HepG2 (cell line): ENCODE measurements at regions not wholly inside any gene's neighbourhood (a gene's known extent, or its start where the extent isn't known, plus 50 kb on each side); places are given as distances from the start of the nearest gene placed in this dataset.

Source experiments
- CC2D1A ChIP-seq: sonication (generic); formaldehyde crosslinking; IDR thresholded peaks from 2 replicates; pipeline ENCODE4 v1.8.1; 2023; ENCODE audit warnings: mild to moderate bottlenecking, missing genetic modification reagents
- DPF2 ChIP-seq: sonication (generic); formaldehyde crosslinking; IDR thresholded peaks from 2 replicates; pipeline ENCODE4 v1.4.0; 2020; ENCODE audit warnings: mild to moderate bottlenecking, low read depth, missing genetic modification reagents, borderline replicate concordance
- HDAC2 ChIP-seq: sonication (generic); formaldehyde crosslinking; IDR thresholded peaks from 2 replicates; pipeline ENCODE4 v1.4.0; 2020; ENCODE audit warnings: missing genetic modification reagents
- HHEX ChIP-seq: IDR thresholded peaks from 2 replicates; pipeline ENCODE4 v1.6.1; 2016; ENCODE audit warnings: control low read depth
- HNF4A ChIP-seq: sonication (generic); formaldehyde crosslinking; IDR thresholded peaks from 2 replicates; pipeline ENCODE4 v1.4.0; 2020; ENCODE audit warnings: missing genetic modification reagents
- HOXA3 ChIP-seq: sonication (generic); formaldehyde crosslinking; IDR thresholded peaks from 2 replicates; pipeline ENCODE4 v1.5.0; 2020; ENCODE audit warnings: missing genetic modification reagents
- KDM5B ChIP-seq: sonication (generic); formaldehyde crosslinking; IDR thresholded peaks from 2 replicates; pipeline ENCODE4 v1.4.0; 2020; ENCODE audit warnings: missing genetic modification reagents, mild to moderate bottlenecking, borderline replicate concordance
- NRL ChIP-seq: sonication (generic); formaldehyde crosslinking; IDR thresholded peaks from 2 replicates; pipeline ENCODE4 v1.5.0; 2020; ENCODE audit warnings: missing genetic modification reagents, mild to moderate bottlenecking, moderate library complexity, borderline replicate concordance
- PCBP2 ChIP-seq: fragments of 200-400 bp; formaldehyde crosslinking; optimal IDR thresholded peaks from 2 replicates; pipeline ENCODE3; 2018; ENCODE audit warnings: low read length, low read depth; ENCODE audit not compliant: poor library complexity, severe bottlenecking
- RARG ChIP-seq: sonication (generic); formaldehyde crosslinking; IDR thresholded peaks from 2 replicates; pipeline ENCODE4 v1.4.0; 2020; ENCODE audit warnings: low read depth, mild to moderate bottlenecking, missing genetic modification reagents
- SMYD3 ChIP-seq: sonication (generic); formaldehyde crosslinking; IDR thresholded peaks from 2 replicates; pipeline ENCODE4 v1.8.1; 2023; ENCODE audit warnings: mild to moderate bottlenecking, missing genetic modification reagents
- TBP ChIP-seq: sonication (generic); formaldehyde crosslinking; IDR thresholded peaks from 2 replicates; pipeline ENCODE4 v1.5.0; 2020; ENCODE audit warnings: missing genetic modification reagents
- TBX2 ChIP-seq: sonication (generic); formaldehyde crosslinking; IDR thresholded peaks from 2 replicates; pipeline ENCODE4 v1.5.0; 2020; ENCODE audit warnings: missing genetic modification reagents, mild to moderate bottlenecking, borderline replicate concordance
- ZC3H13 ChIP-seq: sonication (generic); formaldehyde crosslinking; IDR thresholded peaks from 2 replicates; pipeline ENCODE4 v1.8.1; 2023; ENCODE audit warnings: mild to moderate bottlenecking, missing genetic modification reagents, moderate library complexity
- ZNF121 ChIP-seq: sonication (generic); formaldehyde crosslinking; IDR thresholded peaks from 2 replicates; pipeline ENCODE4 v1.5.0; 2020; ENCODE audit warnings: mild to moderate bottlenecking, missing genetic modification reagents
- ZNF224 ChIP-seq: sonication (generic); formaldehyde crosslinking; IDR thresholded peaks from 2 replicates; pipeline ENCODE4 v1.5.0; 2020; ENCODE audit warnings: mild to moderate bottlenecking, missing genetic modification reagents
- ZNF329 ChIP-seq: sonication (generic); formaldehyde crosslinking; IDR thresholded peaks from 2 replicates; pipeline ENCODE4 v1.9.0; 2021; ENCODE audit warnings: low read depth, mild to moderate bottlenecking, missing genetic modification reagents
- ZNF598 ChIP-seq: sonication (generic); formaldehyde crosslinking; IDR thresholded peaks from 2 replicates; pipeline ENCODE4 v1.5.1; 2020; ENCODE audit warnings: mild to moderate bottlenecking, missing genetic modification reagents, borderline replicate concordance
- ZNF652 ChIP-seq: IDR thresholded peaks from 2 replicates; pipeline ENCODE4 v1.6.1; 2016; ENCODE audit warnings: low read depth, borderline replicate concordance
- ZSCAN29 ChIP-seq: sonication (generic); formaldehyde crosslinking; conservative IDR thresholded peaks from 2 replicates; pipeline ENCODE4 v1.4.0; 2020; ENCODE audit warnings: mild to moderate bottlenecking, missing genetic modification reagents
- TF ChIP-seq, protein P1 (sequence below): sonication (generic); formaldehyde crosslinking; IDR thresholded peaks from 2 replicates; pipeline ENCODE4 v1.5.1; 2020; ENCODE audit warnings: missing genetic modification reagents, mild to moderate bottlenecking, borderline replicate concordance
- TF ChIP-seq, protein P2 (sequence below): IDR thresholded peaks from 2 replicates; pipeline ENCODE4 v1.6.1; 2016; ENCODE audit warnings: missing genetic modification reagents, missing compliant biosample characterization
- TF ChIP-seq, protein P3 (sequence below): IDR thresholded peaks from 2 replicates; pipeline ENCODE4 v1.4.0; 2020; ENCODE audit warnings: mild to moderate bottlenecking, missing genetic modification reagents

DNA sequence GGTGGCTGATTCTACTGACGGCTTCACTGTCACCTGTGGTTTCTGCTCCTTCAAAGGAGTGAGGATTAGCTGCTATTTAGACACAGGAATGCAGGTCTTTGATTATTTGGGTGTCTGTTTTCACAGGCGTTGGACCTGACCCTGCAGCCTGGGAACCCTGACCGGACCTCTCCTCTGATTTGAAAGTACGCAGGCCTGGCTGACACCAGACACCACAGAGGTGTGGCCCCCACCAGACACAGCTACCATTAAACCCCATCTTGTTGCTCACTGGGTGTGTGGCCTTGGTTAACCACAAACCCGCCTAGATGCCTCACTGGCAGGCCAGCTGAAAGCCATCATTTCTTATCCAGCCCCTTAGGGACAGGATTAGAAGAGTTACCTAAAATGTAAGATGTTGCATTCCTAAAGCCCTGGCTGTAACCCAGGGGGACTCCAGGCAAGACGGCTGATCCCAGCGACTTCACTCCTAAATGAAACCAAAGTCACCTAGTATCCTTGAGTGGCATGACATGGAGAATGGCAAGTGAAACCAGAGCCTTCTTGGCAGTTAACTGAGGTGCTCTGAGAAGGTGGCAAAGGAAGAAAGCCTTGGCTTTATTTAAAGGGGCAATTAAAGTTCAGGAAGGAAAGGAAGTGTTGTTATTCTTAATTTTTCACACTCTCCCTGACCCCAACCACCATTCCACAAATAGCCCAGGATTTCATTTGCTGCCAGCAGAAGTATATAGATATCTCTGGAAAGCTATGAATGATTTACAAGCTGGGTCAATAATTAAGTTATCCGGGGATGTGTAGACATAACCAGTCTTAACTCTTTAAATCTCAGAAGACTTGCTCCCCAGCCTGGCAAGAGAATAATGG is 169.9 kb downstream of the QRSL1 start (continued):
- TF ChIP-seq ZNF121 (CRISPR knock-in tag) (no peak), HDAC2 (CRISPR knock-in tag) (peak; percentile 40; the same call in 1 of the 2 replicates), PCBP2 (no peak), KDM5B (CRISPR knock-in tag) (no peak), ZNF224 (CRISPR knock-in tag) (0 out of 2 replicates have a peak, but pooled peaks have one; percentile 32), TBP (CRISPR knock-in tag) (no peak), ZC3H13 (CRISPR knock-in tag) (no peak), CC2D1A (no peak), HHEX (no peak), ZNF598 (CRISPR knock-in tag) (0 out of 2 replicates have a peak, but pooled peaks have one; percentile 30), ZNF652 (CRISPR knock-in tag) (peak; percentile 95), DPF2 (CRISPR knock-in tag) (0 out of 2 replicates have a peak, but pooled peaks have one; percentile 43), TBX2 (peak; percentile 76), HNF4A (CRISPR knock-in tag) (peak; percentile 26; the same call in 1 of the 2 replicates), ZNF329 (CRISPR knock-in tag) (no peak), ZSCAN29 (CRISPR knock-in tag) (peak; percentile 62; the same call in 1 of the 2 replicates), SMYD3 (CRISPR knock-in tag) (0 out of 2 replicates have a peak, but pooled peaks have one; percentile 44), NRL (CRISPR knock-in tag) (no peak), RARG (no peak), HOXA3 (CRISPR knock-in tag) (peak; percentile 62; the same call in 1 of the 2 replicates)
- TF ChIP-seq, protein P1, sequence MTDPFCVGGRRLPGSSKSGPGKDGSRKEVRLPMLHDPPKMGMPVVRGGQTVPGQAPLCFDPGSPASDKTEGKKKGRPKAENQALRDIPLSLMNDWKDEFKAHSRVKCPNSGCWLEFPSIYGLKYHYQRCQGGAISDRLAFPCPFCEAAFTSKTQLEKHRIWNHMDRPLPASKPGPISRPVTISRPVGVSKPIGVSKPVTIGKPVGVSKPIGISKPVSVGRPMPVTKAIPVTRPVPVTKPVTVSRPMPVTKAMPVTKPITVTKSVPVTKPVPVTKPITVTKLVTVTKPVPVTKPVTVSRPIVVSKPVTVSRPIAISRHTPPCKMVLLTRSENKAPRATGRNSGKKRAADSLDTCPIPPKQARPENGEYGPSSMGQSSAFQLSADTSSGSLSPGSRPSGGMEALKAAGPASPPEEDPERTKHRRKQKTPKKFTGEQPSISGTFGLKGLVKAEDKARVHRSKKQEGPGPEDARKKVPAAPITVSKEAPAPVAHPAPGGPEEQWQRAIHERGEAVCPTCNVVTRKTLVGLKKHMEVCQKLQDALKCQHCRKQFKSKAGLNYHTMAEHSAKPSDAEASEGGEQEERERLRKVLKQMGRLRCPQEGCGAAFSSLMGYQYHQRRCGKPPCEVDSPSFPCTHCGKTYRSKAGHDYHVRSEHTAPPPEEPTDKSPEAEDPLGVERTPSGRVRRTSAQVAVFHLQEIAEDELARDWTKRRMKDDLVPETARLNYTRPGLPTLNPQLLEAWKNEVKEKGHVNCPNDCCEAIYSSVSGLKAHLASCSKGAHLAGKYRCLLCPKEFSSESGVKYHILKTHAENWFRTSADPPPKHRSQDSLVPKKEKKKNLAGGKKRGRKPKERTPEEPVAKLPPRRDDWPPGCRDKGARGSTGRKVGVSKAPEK (CRISPR knock-in tag): 0 out of 2 replicates have a peak, but pooled peaks have one; percentile 33
- TF ChIP-seq, protein P2, sequence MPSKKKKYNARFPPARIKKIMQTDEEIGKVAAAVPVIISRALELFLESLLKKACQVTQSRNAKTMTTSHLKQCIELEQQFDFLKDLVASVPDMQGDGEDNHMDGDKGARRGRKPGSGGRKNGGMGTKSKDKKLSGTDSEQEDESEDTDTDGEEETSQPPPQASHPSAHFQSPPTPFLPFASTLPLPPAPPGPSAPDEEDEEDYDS: peak; percentile 89
- TF ChIP-seq, protein P3, sequence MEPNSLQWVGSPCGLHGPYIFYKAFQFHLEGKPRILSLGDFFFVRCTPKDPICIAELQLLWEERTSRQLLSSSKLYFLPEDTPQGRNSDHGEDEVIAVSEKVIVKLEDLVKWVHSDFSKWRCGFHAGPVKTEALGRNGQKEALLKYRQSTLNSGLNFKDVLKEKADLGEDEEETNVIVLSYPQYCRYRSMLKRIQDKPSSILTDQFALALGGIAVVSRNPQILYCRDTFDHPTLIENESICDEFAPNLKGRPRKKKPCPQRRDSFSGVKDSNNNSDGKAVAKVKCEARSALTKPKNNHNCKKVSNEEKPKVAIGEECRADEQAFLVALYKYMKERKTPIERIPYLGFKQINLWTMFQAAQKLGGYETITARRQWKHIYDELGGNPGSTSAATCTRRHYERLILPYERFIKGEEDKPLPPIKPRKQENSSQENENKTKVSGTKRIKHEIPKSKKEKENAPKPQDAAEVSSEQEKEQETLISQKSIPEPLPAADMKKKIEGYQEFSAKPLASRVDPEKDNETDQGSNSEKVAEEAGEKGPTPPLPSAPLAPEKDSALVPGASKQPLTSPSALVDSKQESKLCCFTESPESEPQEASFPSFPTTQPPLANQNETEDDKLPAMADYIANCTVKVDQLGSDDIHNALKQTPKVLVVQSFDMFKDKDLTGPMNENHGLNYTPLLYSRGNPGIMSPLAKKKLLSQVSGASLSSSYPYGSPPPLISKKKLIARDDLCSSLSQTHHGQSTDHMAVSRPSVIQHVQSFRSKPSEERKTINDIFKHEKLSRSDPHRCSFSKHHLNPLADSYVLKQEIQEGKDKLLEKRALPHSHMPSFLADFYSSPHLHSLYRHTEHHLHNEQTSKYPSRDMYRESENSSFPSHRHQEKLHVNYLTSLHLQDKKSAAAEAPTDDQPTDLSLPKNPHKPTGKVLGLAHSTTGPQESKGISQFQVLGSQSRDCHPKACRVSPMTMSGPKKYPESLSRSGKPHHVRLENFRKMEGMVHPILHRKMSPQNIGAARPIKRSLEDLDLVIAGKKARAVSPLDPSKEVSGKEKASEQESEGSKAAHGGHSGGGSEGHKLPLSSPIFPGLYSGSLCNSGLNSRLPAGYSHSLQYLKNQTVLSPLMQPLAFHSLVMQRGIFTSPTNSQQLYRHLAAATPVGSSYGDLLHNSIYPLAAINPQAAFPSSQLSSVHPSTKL (CRISPR knock-in tag): 0 out of 2 replicates have a peak, but pooled peaks have one; percentile 20
